Osteoblast (primary cell): ENCODE measurements at regions not wholly inside any gene's neighbourhood (a gene's known extent, or its start where the extent isn't known, plus 50 kb on each side); places are given as distances from the start of the nearest gene placed in this dataset.
A peak's percentile ranks its signal among the peaks of the same experiment; 100 is the strongest.

Experiments
- DNase-seq: peaks from one replicate; pipeline ENCODE4 v3.0.0; 2011; ENCODE audit warnings: low spot score, mixed read lengths; ENCODE audit not compliant: insufficient read length; ENCODE audit errors: missing footprints
- H2AFZ ChIP-seq: 2 replicates; pipeline ENCODE4 v1.6.0; 2011; ENCODE audit warnings: mild to moderate bottlenecking, low read length
- H3K27ac ChIP-seq: 2 replicates; pipeline ENCODE4 v1.5.1; 2011; ENCODE audit warnings: mild to moderate bottlenecking, low read depth, low read length, moderate library complexity
- H3K27me3 ChIP-seq: 2 replicates; pipeline ENCODE4 v1.6.0; 2012; ENCODE audit warnings: mild to moderate bottlenecking, control low read depth, inconsistent platforms, low read length, moderate library complexity; ENCODE audit not compliant: insufficient read depth
- H3K36me3 ChIP-seq: 2 replicates; pipeline ENCODE4 v1.5.1; 2011; ENCODE audit warnings: mild to moderate bottlenecking, low read length, control low read depth, moderate library complexity; ENCODE audit not compliant: insufficient read depth
- H3K4me1 ChIP-seq: 2 replicates; pipeline ENCODE4 v1.5.1; 2011; ENCODE audit warnings: mild to moderate bottlenecking, low read length, control low read depth, moderate library complexity; ENCODE audit not compliant: insufficient read depth
- H3K4me2 ChIP-seq: 2 replicates; pipeline ENCODE4 v1.6.0; 2011; ENCODE audit warnings: mild to moderate bottlenecking, low read length; ENCODE audit not compliant: insufficient read depth
- H3K4me3 ChIP-seq: fragments of 200-600 bp; sonication (generic); 3 replicates; pipeline ENCODE4 v1.5.1; 2012; ENCODE audit warnings: mild to moderate bottlenecking, low read length, inconsistent platforms; ENCODE audit not compliant: insufficient read depth
- H3K79me2 ChIP-seq: 2 replicates; pipeline ENCODE4 v1.6.0; 2012; ENCODE audit warnings: mild to moderate bottlenecking, low read length, control low read depth, inconsistent platforms; ENCODE audit not compliant: insufficient read depth
- H3K9me3 ChIP-seq: 2 replicates; pipeline ENCODE4 v1.5.1; 2011; ENCODE audit warnings: low read depth, low read length, control low read depth
- H4K20me1 ChIP-seq: 2 replicates; pipeline ENCODE4 v1.6.0; 2012; ENCODE audit warnings: mild to moderate bottlenecking, low read length, control low read depth; ENCODE audit not compliant: insufficient read depth
- TF ChIP-seq, protein P1 (sequence below): IDR thresholded peaks from 2 replicates; pipeline ENCODE4 v1.5.1; 2011; ENCODE audit warnings: mild to moderate bottlenecking, low read depth, low read length, moderate library complexity; ENCODE audit errors: extremely low read depth

DNA sequence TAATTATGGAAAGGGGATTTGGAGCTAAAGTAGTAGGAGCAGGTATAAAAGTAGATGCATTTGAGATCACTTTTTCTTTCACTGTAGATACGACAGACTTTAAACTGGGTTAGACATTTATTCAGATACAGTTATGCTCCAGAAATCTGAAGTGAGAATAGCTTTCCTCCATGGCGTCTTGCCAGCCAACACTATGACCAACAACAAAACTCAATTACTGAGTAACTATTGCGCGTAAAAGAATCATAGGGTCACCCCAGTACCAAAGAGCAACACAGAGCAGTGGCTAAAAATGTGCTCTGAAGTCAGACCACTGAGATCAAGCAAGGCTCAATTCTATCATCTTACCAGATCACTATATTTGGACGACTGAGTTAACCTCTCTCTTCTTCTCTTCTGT lies 262.5 kb upstream of the SORCS1 start:
- H3K36me3 ChIP-seq: no peaks in the 10 kb centered on the region
- H3K79me2 ChIP-seq: no peaks in the 10 kb centered on the region
- no peaks in the 10 kb centered on the region for H4K20me1 ChIP-seq
- no peak overlapping the region for H2AFZ ChIP-seq
- no peak overlapping the region for H3K4me2 ChIP-seq
- H3K4me3 ChIP-seq: no peak overlapping the region
- TF ChIP-seq, protein P1, sequence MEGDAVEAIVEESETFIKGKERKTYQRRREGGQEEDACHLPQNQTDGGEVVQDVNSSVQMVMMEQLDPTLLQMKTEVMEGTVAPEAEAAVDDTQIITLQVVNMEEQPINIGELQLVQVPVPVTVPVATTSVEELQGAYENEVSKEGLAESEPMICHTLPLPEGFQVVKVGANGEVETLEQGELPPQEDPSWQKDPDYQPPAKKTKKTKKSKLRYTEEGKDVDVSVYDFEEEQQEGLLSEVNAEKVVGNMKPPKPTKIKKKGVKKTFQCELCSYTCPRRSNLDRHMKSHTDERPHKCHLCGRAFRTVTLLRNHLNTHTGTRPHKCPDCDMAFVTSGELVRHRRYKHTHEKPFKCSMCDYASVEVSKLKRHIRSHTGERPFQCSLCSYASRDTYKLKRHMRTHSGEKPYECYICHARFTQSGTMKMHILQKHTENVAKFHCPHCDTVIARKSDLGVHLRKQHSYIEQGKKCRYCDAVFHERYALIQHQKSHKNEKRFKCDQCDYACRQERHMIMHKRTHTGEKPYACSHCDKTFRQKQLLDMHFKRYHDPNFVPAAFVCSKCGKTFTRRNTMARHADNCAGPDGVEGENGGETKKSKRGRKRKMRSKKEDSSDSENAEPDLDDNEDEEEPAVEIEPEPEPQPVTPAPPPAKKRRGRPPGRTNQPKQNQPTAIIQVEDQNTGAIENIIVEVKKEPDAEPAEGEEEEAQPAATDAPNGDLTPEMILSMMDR: no peak
- no peak overlapping the region for H3K27ac ChIP-seq
- peak; percentile 5 for DNase-seq
- H3K9me3 ChIP-seq: peaks cover 2% of the 10 kb centered on the region
- H3K27me3 ChIP-seq: no peaks in the 10 kb centered on the region
- H3K4me1 ChIP-seq: no peaks in the 10 kb centered on the region

DNA sequence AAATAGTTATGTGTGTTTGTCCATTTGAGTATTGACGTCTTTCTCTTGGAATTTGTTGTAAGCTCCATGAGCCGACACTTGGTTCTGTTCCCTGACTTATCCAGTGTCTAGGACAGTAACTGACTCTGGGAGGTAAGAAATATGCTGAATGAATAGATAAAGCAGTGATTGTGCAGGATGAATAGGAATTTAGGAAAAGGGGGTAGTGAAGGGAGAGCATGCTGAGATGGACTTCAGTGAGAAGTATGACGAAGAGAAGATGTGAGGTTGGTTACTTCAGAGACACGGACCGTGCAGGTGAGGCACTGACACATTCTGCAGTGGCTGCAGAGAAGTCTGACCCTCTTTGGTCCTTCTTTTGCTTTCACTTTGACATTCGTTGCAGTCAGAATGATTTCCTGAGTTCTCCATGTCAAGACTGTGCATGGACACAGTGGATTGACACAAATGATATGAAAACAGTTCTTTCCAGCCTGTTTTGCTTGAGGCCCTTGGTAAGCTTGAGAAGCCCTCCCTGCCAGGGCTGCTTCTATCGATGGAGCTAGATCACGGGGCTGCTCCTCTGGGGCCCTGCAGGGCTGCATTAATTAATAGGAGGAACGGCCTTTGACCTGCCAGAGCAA lies 261.5 kb upstream of the SORCS1 start:
- TF ChIP-seq, protein P1: no peak
- no peak for DNase-seq
- H3K9me3 ChIP-seq: peaks cover 2% of the 10 kb centered on the region
- H3K4me3 ChIP-seq: no peak overlapping the region
- H4K20me1 ChIP-seq: no peaks in the 10 kb centered on the region
- no peak overlapping the region for H3K27ac ChIP-seq
- H3K36me3 ChIP-seq: no peaks in the 10 kb centered on the region
- H3K79me2 ChIP-seq: no peaks in the 10 kb centered on the region
- no peak overlapping the region for H2AFZ ChIP-seq
- H3K4me2 ChIP-seq: no peak overlapping the region
- H3K27me3 ChIP-seq: no peaks in the 10 kb centered on the region
- no peaks in the 10 kb centered on the region for H3K4me1 ChIP-seq

DNA sequence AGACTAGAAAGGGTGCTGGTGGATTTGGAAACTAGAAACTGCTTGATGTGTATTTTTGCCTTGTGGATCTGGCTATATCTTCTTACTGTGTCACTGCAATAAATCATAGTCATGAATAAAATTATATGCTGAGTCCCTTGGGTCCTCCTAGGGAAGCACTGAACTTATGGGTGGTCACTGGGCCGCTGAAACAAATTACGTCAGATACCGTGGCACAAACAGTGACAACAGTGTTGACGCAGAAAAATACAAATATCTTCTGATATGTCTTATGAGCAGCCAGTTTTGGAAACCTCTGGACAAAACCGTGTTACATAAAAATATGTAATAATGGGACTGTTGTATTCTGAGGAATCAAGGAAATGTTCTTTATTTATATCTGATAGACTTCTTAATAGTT lies 260.1 kb upstream of the SORCS1 start:
- no peaks in the 10 kb centered on the region for H3K27me3 ChIP-seq
- no peaks in the 10 kb centered on the region for H3K36me3 ChIP-seq
- H3K4me1 ChIP-seq: no peaks in the 10 kb centered on the region
- no peaks in the 10 kb centered on the region for H3K79me2 ChIP-seq
- H2AFZ ChIP-seq: no peak overlapping the region
- peaks cover 2% of the 10 kb centered on the region for H3K9me3 ChIP-seq
- no peaks in the 10 kb centered on the region for H4K20me1 ChIP-seq
- H3K27ac ChIP-seq: no peak overlapping the region
- no peak for DNase-seq
- no peak overlapping the region for H3K4me2 ChIP-seq
- TF ChIP-seq, protein P1: no peak
- H3K4me3 ChIP-seq: no peak overlapping the region

DNA sequence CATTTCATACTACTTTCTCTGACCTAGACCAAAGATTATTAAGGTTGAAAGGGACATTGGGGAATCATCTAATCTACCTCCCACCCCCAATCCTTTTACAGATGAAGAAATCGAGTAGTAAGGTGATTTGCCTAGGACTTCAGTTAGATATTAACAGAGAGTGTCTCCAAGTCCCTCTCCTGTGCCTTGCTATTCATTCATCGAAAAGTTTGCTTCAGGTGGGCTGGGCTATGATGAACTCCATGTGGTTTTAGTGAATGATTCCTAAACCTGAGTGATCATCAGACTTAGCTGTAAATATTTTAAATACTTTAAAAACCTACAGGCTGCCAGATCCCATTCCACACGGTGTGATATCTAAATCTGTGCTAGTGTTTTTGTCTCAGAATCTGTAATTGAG lies 259.4 kb upstream of the SORCS1 start:
- no peak overlapping the region for H3K4me3 ChIP-seq
- no peaks in the 10 kb centered on the region for H4K20me1 ChIP-seq
- H2AFZ ChIP-seq: no peak overlapping the region
- peaks cover 2% of the 10 kb centered on the region for H3K9me3 ChIP-seq
- H3K4me2 ChIP-seq: no peak overlapping the region
- no peaks in the 10 kb centered on the region for H3K79me2 ChIP-seq
- H3K36me3 ChIP-seq: no peaks in the 10 kb centered on the region
- no peaks in the 10 kb centered on the region for H3K27me3 ChIP-seq
- H3K27ac ChIP-seq: no peak overlapping the region
- TF ChIP-seq, protein P1: no peak
- H3K4me1 ChIP-seq: no peaks in the 10 kb centered on the region
- DNase-seq: no peak
